AG08395 (cell line): ENCODE measurements at regions not wholly inside any gene's neighbourhood (a gene's known extent, or its start where the extent isn't known, plus 50 kb on each side); places are given as distances from the start of the nearest gene placed in this dataset.
A peak's percentile ranks its signal among the peaks of the same experiment; 100 is the strongest.

Source experiments
- DNase-seq: peaks from one replicate; pipeline ENCODE4 v3.0.0; 2012; ENCODE audit warnings: mixed read lengths, low spot score

- DNase-seq: no peak
These were observed 60.0 kb upstream of the DCBLD2 start for GRCh38 chr3:98961161-98962155.

GRCh38 chr3:98957681-98958080 lies 56.2 kb upstream of the DCBLD2 start:
- no peak for DNase-seq

GRCh38 chr3:98956008-98956407 lies 54.5 kb upstream of the DCBLD2 start:
- DNase-seq: no peak

- peak; percentile 44 for DNase-seq
These were observed 53.5 kb upstream of the DCBLD2 start for GRCh38 chr3:98954791-98955604.

- no peak for DNase-seq
These were observed 52.7 kb upstream of the DCBLD2 start for GRCh38 chr3:98954242-98954641.

GRCh38 chr3:98952404-98952803 lies 50.9 kb upstream of the DCBLD2 start:
- DNase-seq: no peak
